Right hindlimb (tissue), 1 donor: ENCODE measurements at regions not wholly inside any gene's neighbourhood (a gene's known extent, or its start where the extent isn't known, plus 50 kb on each side); places are given as distances from the start of the nearest gene placed in this dataset.
"Not testable (repeated sequence)": the region's sequence is repeated elsewhere in the genome, so short reads cannot be mapped to it uniquely, and the experiment has no call there.

ENCODE experiments used
- DNase-seq: peaks from one replicate; pipeline ENCODE4 v3.0.0-alpha.2; 2018

DNA sequence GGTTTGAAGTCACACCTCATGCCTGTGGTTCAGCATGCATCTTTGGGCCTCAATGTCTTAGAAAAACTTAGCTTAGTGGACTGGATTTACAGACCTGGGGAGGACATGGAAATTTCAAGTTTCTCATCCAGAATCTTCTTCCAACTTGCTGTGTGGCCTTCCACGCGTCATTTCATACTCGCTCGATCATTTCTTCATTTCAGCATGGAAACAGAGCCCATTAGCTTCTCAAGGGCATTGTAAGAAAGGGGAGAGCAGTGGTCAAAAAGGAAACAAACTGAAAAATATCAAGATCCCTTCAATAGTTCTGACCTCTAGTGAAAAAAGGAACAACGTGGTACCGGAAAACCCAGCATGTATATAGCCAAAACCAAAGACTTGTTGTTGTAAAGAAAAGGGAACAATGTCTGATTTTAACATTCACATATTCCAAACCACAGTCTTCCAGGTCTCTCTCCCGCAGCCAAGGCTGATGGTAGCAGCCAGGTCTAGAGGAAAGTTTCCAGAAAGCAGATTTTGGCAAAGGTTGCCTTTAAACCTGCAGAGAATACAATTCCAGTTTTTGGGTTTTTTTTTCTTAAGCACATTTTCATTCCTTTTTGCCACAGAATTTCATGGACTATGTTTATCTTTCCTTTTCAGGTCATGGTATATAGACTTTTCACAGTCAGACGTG lies 97.0 kb upstream of the CDC42BPA start:
- peak; percentile 78 for DNase-seq

DNA sequence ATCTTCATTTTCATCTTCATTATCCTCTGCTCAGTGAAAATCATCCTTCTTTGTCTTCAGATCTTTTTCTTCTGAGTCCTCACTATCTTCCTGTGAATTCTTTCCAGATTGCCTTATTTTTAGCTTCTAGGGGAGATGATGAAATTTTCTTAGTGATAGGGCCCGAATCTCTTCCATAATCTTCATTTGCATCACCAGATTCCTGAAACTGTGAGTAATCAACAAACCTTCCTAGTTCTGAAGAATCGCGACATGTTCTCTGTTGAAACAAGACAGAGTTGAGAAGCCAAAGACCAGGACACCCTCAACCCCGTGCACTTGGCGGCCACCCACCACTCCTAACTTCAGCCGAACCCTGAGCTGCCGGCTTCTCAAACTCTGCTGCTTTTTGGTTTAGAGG lies 92.8 kb upstream of the CDC42BPA start:
- no peak for DNase-seq

DNA sequence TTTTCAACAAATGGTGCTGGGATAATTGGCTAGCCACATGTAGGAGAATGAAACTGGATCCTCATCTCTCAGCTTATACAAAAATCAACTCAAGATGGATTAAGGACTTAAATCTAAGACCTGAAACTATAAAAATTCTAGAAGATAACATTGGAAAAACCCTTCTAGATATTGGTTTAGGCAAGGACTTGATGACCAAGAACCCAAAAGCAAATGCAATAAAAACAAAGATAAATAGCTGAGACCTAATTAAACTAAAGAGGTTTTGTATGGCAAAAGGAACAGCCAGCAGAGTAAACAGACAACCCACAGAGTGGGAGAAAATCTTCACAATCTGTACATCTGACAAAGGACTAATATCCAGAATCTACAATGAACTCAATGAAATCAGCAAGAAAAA lies 88.0 kb upstream of the CDC42BPA start:
- not testable (repeated sequence) for DNase-seq

DNA sequence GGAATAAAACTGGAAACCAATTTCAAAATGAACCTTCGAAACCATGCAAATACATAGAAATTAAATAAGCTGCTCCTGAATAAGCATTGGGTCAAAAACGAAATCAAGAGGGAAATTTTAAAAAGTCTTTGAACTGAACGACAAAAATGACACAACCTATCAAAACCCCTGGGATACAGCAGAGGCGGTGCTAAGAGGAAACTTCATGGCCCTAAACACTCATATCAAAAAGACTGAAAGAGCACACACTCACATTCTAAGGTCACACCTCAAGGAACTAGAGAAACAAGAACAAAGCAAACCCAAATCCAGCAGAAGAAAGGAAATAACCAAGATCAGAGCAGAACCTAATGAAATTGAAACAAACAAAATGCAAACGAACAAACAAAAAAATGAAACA lies 85.2 kb upstream of the CDC42BPA start:
- DNase-seq, result no peak

DNA sequence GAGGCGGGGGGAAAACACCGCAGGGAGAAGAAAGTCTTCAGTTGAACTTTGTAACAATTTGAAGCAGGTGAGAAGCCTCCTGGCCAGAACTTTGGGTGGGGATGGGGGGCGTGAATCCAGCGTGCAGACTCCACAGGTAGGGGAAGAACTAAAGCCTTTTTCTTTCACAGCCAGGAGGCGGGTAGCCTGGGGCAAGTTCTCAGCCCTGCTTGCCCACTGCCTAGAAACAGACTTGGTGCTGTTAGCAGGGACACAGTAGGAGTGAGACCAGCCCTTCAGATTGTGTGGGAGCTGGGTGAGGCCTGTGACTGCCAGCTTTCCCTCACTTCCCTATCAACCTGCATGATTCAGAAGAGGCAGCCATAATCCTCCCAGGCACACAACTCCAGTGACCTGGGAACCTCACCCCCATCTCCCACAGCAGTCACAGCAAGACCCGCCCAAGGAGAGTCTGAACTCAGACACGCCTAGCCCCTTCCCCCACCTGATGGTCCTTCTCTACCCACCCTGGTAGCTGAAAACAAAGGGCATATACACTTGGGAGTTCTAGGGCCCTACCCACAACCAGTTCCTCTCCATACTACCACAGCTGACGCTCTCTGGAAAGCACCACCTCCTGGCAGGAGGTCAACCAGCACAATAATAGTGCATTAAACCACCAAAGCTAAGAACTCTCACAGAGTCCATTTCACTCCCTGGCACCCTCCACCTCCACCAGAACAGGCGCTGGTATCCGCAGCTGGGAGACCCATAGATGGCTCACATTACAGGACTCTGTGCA lies 83.5 kb upstream of the CDC42BPA start:
- DNase-seq, result no peak

DNA sequence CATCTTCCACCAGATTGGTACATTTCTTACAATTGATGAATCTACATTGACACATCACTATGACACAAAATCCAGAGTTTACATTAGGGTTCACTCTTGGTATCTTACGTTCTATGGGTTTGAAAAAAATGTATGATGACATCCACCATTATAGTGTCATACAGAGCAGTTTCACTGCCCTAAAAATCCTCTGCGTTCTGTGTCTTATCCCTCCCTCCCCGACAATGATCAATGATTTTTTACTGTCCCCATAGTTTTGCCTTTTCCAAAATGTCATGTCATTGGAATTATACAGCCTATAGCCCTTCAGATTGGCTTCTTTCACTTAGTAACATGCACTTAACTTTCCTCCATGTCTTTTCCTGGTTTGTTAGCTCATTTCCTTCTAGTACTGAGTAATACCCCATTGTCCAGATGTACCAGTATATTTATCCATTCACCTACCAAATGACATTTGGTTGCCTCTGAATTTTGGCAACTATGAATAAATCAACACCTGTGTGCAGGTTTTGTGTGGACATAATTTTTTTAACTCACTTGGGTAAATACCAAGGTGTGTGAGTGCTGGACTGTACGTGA lies 80.9 kb upstream of the CDC42BPA start:
- no peak for DNase-seq

DNA sequence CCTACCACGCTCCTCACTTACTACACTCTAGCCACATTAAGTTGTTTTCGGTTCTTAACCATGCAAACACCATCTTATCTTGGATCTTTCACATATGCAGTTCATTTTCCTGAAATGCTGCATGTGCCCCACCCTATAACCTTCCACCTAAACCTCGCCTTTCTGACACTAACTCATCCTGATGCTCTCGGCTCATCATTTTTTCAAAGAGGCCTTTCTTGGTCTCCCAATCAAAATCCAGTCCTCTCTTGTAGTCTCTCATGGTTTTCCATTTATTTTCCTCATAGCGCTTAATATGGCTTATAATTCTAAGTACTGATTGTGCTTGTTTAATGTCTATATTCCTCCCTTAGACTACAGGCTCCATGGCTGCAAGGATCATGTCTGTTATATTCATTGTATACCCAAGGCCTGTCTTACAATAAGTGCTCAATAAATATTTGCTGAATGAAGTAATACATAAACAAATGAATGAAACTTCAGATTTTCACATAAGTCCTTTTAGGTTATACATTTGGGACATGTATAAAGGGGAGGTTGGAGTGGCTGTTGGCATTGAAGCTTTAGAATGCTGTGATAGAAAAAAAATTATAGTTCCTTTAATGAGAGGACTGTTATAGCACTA lies 79.2 kb upstream of the CDC42BPA start:
- no peak for DNase-seq

DNA sequence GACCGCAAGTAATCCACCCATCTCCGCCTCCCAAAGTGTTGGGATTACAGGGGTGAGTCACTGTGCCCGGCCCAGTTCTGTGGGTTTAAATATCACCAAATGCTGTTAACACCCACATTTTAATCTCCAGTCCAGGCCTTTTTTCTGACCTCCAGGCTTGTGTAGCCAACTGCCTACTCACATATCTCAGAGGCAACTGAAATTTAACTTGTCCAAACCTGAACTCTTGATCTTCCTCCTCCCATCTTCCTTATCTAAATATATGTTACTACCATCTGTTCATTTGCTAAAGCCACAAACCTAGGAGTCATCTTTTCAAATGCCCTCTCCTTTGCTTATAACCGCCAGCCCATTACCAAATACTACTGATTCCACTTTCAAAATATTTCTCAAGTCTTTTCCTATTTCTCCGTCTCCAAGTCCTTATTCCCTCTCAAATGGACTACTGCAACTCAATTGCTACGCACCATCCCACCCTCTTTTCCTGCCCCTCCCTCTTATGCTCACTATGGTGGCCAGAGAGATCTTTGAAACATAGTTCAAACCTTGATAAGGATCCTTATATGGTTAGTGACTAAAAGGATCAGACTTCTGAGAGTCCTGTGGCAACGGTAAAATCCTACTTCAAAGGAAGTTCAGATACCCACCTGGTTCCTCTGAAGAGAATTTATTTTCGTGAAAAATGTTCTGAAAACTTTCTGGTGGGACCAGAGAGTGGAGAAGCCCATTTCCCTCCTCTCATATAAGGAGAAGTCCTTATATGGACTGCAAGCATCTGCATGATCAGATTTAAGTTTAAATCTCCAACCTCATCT lies 78.5 kb upstream of the CDC42BPA start:
- no peak for DNase-seq

DNA sequence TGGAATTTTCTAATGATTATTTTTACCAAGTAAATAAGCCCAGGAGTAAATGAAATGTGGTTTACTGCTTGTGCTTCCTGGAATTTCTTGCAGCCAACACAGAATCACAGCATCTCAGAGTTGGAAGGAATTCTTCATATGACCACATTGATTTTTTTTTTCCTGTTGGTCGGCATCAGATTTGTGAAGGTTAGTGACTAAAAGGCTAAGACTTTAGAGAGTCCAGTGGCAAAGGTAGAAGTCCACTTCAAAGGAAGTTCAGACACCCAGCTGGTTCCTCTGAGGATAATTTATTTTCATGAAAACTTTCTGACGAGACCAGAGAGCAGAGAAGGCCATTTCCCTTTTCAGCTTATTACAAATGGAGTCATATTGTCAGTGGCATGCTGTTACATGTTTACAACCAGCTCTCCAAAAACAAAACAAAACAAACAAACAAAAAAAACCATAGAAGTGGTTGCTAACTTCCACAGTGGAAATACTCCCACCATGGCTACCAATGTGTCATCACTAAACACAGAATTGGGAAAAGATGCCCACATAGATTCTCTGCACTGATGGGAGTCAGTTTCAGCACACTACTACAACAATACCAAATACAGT lies 77.2 kb upstream of the CDC42BPA start:
- no peak for DNase-seq

DNA sequence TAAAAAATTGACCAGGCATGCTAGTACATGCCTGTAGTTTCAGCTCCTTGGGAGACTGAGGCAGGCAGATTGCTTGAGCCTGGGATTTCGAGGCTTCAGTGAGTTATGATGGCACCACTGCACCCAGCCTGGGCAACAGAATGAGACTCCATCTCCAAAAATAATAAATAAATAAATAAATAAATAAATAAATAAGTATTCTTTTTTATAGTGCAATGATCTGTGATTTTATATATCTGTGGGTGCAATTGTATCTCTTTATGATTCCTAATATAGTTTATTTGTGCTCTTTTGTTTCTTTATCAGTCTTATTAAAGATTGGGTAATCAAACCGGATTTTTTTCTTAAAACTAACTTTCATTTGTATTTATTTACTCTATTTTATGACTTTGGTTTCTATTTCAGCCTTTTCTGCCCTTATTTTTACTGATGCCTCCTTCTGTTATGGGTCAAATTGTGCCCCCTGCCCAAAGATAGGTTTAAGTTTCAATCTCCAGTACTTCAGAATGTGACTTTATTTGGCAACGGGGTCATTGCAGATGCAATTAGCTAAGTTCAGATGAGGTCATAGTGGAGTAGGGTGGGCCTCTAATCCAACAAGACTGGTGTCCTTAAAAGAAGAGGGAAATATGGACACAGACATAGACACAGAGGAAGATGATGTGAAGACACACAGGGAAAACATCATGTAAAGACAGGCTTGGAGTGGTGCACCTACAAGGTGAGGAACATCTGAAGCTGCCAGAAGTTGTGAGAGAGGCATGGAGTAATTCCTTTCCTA lies 74.9 kb upstream of the CDC42BPA start:
- no peak for DNase-seq

DNA sequence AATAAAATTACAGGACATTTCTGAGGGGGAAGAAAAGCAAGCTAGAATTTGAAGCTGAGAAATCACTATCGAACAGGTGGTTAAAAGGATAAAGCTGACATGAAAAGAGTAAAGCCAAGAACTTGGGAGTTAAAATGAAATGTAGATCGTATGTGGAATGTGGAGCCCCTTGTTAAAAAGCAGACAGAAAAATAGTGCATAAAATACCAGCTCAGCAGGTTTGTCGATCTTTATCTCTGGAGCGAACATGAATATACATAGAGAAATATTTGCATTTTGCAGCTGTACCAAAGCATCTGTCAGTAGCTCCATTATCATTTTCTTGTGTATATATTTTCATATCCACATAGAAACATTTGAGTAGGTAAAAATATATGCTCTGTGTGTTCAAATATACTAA lies 73.6 kb upstream of the CDC42BPA start:
- no peak for DNase-seq

DNA sequence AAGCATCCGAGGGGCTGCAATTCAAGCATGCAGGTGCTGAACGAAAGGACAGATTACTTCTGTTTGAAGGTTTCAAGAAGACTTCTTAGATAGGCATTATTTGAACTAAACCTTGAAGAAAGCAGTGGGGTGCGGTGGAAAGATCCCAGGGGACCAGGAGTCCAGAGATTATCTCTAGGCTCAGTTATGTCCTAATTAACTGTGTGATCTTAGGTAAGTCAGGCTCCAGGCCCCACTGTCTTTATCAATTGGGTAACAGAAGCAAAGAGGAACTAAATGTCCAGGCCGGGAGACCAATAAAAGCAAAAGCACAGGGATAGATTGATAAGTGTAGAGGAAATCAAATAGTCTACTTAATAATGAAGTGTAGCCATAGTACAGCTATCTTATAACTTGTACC lies 72.9 kb upstream of the CDC42BPA start:
- DNase-seq, result no peak

DNA sequence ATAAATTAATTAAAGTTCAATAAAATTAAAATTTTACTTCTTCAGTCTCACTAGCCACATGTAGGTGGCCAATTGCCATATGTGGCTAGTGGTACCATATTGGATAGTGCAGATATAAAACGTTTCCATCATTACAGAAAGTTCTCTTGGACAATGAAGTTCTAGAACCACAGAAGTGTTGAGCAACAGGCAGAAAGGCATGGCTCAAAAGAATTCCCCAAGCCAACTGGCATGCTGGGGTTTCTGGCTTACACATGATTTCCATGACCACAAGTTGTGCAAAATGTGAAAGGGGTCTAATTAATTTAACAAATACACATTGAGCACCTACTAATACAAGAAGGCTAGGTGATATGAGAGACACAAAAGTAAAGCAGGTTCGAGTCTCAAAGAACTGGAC lies 72.2 kb upstream of the CDC42BPA start:
- no peak for DNase-seq

DNA sequence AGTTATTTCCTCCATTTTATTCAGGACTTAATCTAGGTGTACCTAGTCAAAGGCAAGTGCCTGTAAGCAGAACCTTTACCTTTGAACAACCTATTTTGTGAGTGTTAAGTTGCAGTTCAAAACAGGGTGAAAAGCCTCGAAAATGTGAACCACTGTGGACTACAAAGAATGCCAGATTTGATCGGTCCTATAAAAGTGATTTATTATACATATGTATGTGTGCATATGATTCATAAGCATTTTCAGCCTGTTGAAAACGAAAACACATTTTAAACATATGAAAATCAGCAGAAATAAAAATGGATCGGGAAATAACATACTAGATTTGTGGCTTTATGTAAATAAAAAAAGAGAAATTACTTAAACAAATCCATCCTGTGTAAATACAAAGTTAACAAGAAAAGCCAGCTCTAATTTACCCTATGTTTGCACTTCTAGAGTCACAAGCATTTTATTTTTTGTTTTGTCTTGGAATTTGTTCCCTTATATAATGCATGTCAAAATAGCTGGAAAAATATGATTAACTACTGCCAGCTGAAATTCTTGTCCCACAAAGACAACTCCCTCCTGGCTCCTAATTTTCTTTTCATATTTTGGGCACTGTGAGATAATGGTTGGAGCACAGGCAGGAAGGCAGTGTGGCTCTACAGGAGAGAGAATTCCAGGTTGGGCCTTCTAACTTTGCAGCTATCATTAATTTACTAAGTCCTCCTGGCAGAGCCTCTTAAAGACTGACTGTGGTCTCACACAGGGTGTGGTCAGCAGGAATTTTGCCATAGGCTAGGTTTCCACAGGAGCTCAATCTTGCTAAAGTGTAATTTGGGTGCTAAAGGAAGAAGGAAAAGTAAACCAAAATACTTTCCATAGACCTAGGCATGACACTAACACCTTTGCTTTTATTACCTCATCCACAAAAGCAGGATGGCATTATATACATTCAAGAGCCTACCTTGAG lies 70.2 kb upstream of the CDC42BPA start:
- no peak for DNase-seq

DNA sequence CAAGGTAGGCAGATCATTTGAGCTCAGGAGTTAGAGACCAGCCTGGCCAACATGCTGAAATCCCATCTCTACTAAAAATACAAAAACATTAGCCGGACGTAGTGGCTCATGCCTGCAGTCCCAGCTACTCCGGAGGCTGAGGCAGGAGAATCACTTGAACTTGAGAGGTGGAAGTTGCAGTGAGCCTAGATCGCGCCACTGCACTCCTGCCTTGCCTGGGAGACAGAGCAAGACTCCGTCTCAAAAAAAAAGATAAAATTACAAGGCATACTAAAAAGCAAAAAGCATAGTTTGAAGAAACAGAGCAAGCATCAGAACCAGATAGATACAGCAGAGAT lies 61.2 kb upstream of the CDC42BPA start:
- DNase-seq, result no peak

DNA sequence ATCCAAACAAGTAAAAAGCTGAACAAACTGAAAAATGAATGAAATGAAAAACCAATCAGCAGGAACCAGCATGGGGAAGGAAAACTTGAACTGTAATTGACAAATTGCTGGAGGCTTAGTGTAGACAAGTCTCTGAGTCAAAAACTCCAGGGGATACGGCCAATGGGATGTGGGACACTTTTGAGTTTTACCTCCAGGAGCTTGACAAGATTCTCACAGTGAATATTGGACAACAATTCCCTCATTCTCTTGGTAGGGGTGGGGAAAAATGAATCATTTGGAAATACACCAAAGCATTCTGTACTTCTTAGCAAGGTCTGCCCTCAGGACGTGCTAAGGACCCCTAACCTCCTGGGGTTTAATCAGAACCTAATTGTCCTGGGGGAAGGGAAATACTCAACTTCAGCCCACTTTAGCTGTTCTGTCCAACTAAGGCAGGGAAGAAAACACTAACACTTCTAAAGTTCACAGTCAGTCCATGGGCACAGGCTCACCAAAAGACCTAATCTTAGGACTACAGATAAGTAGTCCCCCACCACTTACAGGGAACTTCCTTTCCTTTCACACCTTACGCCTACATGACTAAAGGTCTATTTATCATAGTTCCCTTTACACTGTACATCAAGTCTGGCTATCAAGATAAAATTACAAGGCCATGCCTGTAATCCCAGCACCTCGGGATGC lies 60.7 kb upstream of the CDC42BPA start:
- no peak for DNase-seq

DNA sequence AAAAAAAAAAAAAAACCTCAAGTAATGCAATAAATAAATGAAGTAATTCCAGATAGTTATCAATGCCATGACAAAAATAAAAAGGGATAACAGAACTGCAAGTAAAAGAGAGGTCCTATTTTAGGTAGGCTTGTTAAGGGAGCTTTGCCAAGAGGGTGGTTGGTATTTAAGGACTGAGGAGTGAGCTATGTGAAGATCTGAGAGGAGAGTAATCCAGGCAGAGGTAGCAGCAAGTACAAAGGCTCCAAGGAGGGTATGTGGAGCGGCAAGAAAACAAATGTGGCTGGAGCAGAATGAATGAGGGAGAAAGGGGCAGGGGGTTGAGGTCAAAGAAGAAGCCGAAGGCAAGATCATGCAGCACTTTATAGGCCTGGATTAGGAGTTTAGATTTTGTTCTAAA lies 59.9 kb upstream of the CDC42BPA start:
- DNase-seq, result no peak

DNA sequence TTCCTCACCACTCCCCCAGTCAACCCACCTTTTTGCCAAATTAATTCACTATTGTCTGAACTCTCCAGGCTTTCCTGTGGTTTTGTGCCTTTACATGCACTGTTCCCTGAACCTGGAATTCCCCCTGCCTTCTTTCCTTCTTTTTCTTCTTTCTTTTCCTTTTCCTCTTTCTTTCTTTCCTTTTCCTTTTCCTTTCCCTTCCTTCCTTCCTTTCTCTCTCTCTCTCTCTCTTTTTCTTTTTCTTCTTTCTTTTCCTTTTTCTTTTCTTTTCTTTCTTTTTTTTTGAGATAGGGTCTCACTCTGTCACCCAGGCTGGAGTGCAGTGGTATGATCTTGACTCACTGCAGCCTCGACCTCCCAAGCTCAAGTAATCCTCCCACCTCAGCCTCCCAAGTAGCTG lies 56.6 kb upstream of the CDC42BPA start:
- DNase-seq, result no peak

DNA sequence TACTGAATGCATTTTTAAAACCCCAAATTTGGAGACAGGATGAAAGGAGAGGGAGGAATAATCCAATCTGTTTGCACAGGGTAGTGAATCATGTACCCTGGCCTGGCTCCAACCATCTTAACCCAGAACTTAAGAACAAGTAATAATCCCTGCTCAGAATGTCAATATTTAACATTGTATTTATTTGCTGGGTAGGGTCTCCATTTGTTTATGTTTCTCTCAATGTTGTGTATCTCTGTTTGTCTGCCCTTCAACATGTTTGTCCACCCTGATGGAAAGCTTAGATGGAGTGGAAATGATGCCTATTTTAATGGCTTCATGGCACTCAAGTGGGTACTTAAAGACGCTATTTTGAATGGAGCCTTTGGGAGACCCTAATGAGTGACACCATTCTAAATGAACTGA lies 54.4 kb upstream of the CDC42BPA start:
- DNase-seq, result no peak
